Heart left ventricle (tissue), 16 donors: ENCODE measurements at regions not wholly inside any gene's neighbourhood (a gene's known extent, or its start where the extent isn't known, plus 50 kb on each side); places are given as distances from the start of the nearest gene placed in this dataset.
"Not testable (repeated sequence)": the region's sequence is repeated elsewhere in the genome, so short reads cannot be mapped to it uniquely, and the experiment has no call there.

ENCODE experiments used
- ATAC-seq, 4 donors: fragments of 200-7000 bp; cut with Tn5 transposase; one replicate each; pipeline ENCODE4 v1.9.1; 2020 to 2022; ENCODE audit warnings: moderate library complexity in 4 of 4, mild to moderate bottlenecking in 3 of 4, moderate number of reproducible peaks in 1 of 4
- DNase-seq, 5 donors: peaks; one replicate each; pipeline ENCODE4 v3.0.0-alpha.2; 2020
- H3K27ac ChIP-seq, 12 donors: fragments of 200-600 bp; sonication (generic) in 4 of 12; one replicate each; pipeline versions ENCODE4 v1.5.0 to v1.8.0; 2016 to 2022; ENCODE audit warnings: mild to moderate bottlenecking in 2 of 12
- H3K27me3 ChIP-seq, 9 donors: fragments of 200-600 bp; sonication (generic) in 2 of 9; one replicate each; pipeline versions ENCODE4 v1.5.1 to v1.8.0; 2016 to 2022; ENCODE audit warnings: mild to moderate bottlenecking in 3 of 9
- H3K36me3 ChIP-seq, 9 donors: fragments of 200-600 bp; sonication (generic) in 2 of 9; one replicate each; pipeline versions ENCODE4 v1.5.0 to v1.8.0; 2018 to 2022; ENCODE audit warnings: mild to moderate bottlenecking in 2 of 9
- H3K4me1 ChIP-seq, 12 donors: fragments of 200-600 bp; sonication (generic) in 4 of 12; one replicate each; pipeline versions ENCODE4 v1.5.0 to v1.8.0; 2016 to 2022; ENCODE audit warnings: mild to moderate bottlenecking in 3 of 12
- H3K4me3 ChIP-seq, 12 donors: fragments of 200-600 bp; sonication (generic) in 4 of 12; one replicate each; pipeline versions ENCODE4 v1.5.0 to v1.8.0; 2017 to 2022; ENCODE audit warnings: mild to moderate bottlenecking in 9 of 12, moderate library complexity in 4 of 12
- H3K9me3 ChIP-seq, 12 donors: fragments of 200-600 bp; sonication (generic) in 4 of 12; one replicate each; pipeline versions ENCODE4 v1.5.0 to v1.8.0; 2016 to 2022; ENCODE audit warnings: mild to moderate bottlenecking in 1 of 12
- POLR2A ChIP-seq, 2 donors: fragments of 450-650 bp; IDR thresholded peaks; one replicate each; pipeline ENCODE4 v1.6.1; 2017; ENCODE audit warnings: antibody characterized with exemption in 2 of 2, mild to moderate bottlenecking in 2 of 2, moderate library complexity in 2 of 2
- WGBS, 4 donors: extraction: QIAGEN DNeasy Blood & Tissue Kit in 2 of 4; methylation state at CpG; one replicate each; pipeline versions ENCODE4 v1.1.5 to v1.1.7; 2013 to 2018; 5-methylcytosine and 5-hydroxymethylcytosine counted together
- intact Hi-C, 10 donors: fragments of 100-400 bp; cut with DNase I; formaldehyde crosslinking; loops; one replicate each; pipeline versions ENCODE4 v1.11.1 to v1.14.2; 2022
- TF ChIP-seq, protein P1 (sequence below), 12 donors: fragments of 200-600 bp; sonication (generic) in 4 of 12; IDR thresholded peaks; one replicate each; pipeline versions ENCODE4 v1.5.0 to v1.8.0; 2018 to 2022; ENCODE audit warnings: antibody characterized with exemption in 12 of 12, mild to moderate bottlenecking in 5 of 12
- donor health status: ischemic (EF 13 %, LVEDD 7.1; RV severe dilation, severe dysfunction).
- donor health status: healthy with polysubstance abuse.
- donor health status: DM: no; HTN: yes; CAD: no.
- donor health status: DM: no; HTN: no; CAD: no.
- donor health status: ischemic (EF 25% LVEDD 6.9; RV normal size, moderate dysfunction).
- donor health status: ischemic (EF 25% LVEDD 5.7; RV mildly dilated, moderate dysfunction).
- donor health status: healthy.
- donor health status: DM: yes; HTN: yes; CAD: no.
- donor health status: ischemic (EF 35%, LVEDD 5.7; RV mildly dilated, moderate dysfunction).
- donor health status: nonischemic (EF 11% LVEDD 7.7; RV severe dilation, severe dysfunction).
- donor health status: DM: yes; HTN: yes; CAD: no.
- donor health status: PGD.
- donor health status: ischemic (EF 29% LVEDD 5.4; RV normal size, mild dysfunction).
- donor health status: nonischemic (EF 23%, LVEDD 6.1; RV moderate dilation, normal function).

DNA sequence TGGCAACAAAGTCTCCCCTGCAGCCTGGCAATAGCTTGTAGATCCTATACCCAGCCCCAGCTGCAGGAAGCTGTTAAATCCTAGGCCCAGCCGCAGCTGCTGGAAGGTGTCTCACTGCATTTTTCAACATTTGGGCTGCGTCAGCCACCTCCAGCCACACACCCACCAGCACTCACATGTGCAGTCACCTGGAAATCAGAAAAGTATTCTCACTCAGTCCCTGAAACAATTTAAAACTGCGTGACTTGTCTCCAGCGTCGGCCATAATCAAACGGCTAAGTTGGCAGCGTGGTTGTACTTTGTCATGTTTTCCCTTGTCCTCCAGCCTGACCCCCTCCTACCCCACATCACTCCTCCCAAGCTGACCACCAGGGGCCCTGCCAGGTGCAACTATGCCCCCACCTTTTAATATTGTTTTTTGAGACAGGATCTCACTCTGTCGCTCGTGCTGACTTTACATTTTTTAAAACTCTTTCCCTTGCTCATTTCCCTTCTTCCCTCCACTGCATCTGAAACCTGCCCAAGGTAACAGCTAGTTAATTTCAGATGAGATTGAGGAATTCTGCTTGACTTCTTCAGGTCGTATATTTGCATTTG is 97.2 kb upstream of the FRG1 start:
- Histone ChIP-seq H3K9me3 (no peaks in the 10 kb centered on the region), H3K4me1 (peaks cover 0 to 9% (median 0%) of the 10 kb centered on the region in 12 donors), H3K27ac (no peak overlapping the region), H3K36me3 (no peaks in the 10 kb centered on the region), H3K27me3 (no peaks in the 10 kb centered on the region), H3K4me3 (no peak overlapping the region)
- DNase-seq (no peak), ATAC-seq (no peak)
- TF ChIP-seq, protein P1, sequence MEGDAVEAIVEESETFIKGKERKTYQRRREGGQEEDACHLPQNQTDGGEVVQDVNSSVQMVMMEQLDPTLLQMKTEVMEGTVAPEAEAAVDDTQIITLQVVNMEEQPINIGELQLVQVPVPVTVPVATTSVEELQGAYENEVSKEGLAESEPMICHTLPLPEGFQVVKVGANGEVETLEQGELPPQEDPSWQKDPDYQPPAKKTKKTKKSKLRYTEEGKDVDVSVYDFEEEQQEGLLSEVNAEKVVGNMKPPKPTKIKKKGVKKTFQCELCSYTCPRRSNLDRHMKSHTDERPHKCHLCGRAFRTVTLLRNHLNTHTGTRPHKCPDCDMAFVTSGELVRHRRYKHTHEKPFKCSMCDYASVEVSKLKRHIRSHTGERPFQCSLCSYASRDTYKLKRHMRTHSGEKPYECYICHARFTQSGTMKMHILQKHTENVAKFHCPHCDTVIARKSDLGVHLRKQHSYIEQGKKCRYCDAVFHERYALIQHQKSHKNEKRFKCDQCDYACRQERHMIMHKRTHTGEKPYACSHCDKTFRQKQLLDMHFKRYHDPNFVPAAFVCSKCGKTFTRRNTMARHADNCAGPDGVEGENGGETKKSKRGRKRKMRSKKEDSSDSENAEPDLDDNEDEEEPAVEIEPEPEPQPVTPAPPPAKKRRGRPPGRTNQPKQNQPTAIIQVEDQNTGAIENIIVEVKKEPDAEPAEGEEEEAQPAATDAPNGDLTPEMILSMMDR (IDR thresholded peaks at IDR 0.05) = no peak
- no peak for TF ChIP-seq POLR2A (IDR thresholded peaks at IDR 0.05)
- WGBS, 4 donors = 81 to 91% (median 86%) methylated on average over 10 of the region's 10 CpGs
- intact Hi-C loops = no loop called here

DNA sequence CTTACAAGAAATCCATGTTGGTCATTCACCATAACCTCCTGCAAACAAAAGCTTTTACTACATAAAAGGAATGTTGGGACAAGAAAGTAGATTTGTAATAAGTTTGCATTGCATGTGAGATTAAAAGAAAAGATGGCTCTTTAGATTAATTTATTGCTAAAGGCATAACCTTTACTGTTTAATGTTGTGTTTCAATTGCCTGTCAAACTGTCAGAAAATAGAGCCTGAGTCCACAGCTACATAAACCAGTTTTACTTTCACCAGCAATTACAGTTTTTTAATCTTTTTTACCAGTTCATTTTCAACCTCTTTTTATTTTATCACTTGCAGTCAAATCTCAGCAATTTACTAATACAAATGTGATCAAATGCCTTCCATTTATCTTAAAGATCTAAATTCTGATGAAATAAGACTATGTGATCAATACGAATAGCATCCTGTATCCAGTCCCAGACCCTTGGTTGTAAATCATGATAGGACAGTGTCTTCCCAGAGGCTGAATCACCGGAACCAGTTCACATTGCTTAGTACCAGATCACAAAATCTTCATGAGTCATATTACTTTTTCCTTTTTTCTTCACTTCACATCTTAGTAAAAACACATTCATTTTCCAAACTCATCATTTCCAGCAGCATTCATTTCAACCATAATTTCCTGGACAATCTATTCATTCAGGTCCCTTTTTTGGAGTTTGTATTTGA is 95.4 kb upstream of the FRG1 start:
- no peaks in the 10 kb centered on the region for H3K9me3 ChIP-seq
- H3K27me3 ChIP-seq = no peaks in the 10 kb centered on the region
- no peak overlapping the region for H3K4me3 ChIP-seq
- H3K36me3 ChIP-seq = no peaks in the 10 kb centered on the region
- intact Hi-C loops = no loop called here
- H3K4me1 ChIP-seq = peaks cover 0 to 3% (median 0%) of the 10 kb centered on the region in 12 donors
- TF ChIP-seq, protein P1 (IDR thresholded peaks at IDR 0.05) = no peak
- no peak for TF ChIP-seq POLR2A (IDR thresholded peaks at IDR 0.05)
- H3K27ac ChIP-seq = no peak overlapping the region
- 77 to 90% (median 84%) methylated on average over 2 of the region's 2 CpGs for WGBS, 4 donors
- ATAC-seq (no peak), DNase-seq (no peak)

GRCh38 chr4:189846094-189846493 is 94.6 kb upstream of the FRG1 start:
- 88 to 94% (median 93%) methylated on average over 25 to 31 of the region's 31 CpGs for WGBS, 4 donors
- ATAC-seq, H3K27ac ChIP-seq, H3K4me3 ChIP-seq, H3K36me3 ChIP-seq, H3K9me3 ChIP-seq, H3K4me1 ChIP-seq, intact Hi-C loops, H3K27me3 ChIP-seq: not testable (repeated sequence)
- DNase-seq = peak in 1 of 5 donors; percentile 19

- WGBS, 4 donors = 89 to 92% (median 91%) methylated on average over 26 to 27 of the region's 27 CpGs
- ATAC-seq, H3K27ac ChIP-seq, H3K4me3 ChIP-seq, H3K27me3 ChIP-seq, H3K4me1 ChIP-seq, intact Hi-C loops, H3K9me3 ChIP-seq, H3K36me3 ChIP-seq: not testable (repeated sequence)
- peak in 1 of 5 donors; percentile 20 for DNase-seq
These were observed 94.1 kb upstream of the FRG1 start for GRCh38 chr4:189846608-189847007.

- H3K9me3 ChIP-seq, H3K4me1 ChIP-seq, DNase-seq, H3K36me3 ChIP-seq, H3K4me3 ChIP-seq, intact Hi-C loops, H3K27me3 ChIP-seq, ATAC-seq, H3K27ac ChIP-seq: not testable (repeated sequence)
- WGBS, 4 donors = 35 to 65% (median 52%) methylated on average over 3 of the region's 3 CpGs
These were observed 92.0 kb upstream of the FRG1 start for GRCh38 chr4:189848672-189849071.
